Panc1 (cell line): ENCODE measurements at regions not wholly inside any gene's neighbourhood (a gene's known extent, or its start where the extent isn't known, plus 50 kb on each side); places are given as distances from the start of the nearest gene placed in this dataset.

ENCODE experiments used
- CTCF ChIP-seq: fragments of 450-650 bp; IDR thresholded peaks from 2 replicates; pipeline ENCODE4 v1.5.1; 2017; ENCODE audit warnings: mild to moderate bottlenecking
- POLR2AphosphoS5 ChIP-seq: IDR thresholded peaks from 2 replicates; pipeline ENCODE4 v1.6.1; 2012; ENCODE audit warnings: mild to moderate bottlenecking, low read depth, low read length, moderate library complexity

DNA sequence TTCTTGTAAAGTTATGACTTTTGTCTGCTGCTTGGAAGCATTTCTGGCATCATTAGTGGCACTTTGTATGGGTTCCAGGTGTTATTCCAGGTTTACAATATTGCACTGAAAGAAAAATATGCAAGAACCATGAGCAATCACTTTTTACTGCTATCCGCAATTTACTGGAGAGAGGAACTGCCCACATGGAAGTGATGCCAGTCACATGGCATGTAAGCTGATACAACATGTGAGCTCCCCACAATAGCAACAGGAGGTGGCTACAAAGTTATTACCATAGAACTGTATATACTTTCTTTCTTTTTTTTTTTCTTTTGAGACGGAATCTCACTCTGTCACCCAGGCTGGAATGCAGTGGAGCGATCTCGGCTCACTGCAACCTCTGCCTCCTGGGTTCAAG lies 1012.1 kb downstream of the BCL11B start:
- TF ChIP-seq CTCF: no peak
- no peak for TF ChIP-seq POLR2AphosphoS5
